PC-9 (cell line): ENCODE measurements at regions not wholly inside any gene's neighbourhood (a gene's known extent, or its start where the extent isn't known, plus 50 kb on each side); places are given as distances from the start of the nearest gene placed in this dataset.

ENCODE experiments used
- EZH2 ChIP-seq: fragments of 200-600 bp; sonication (generic); IDR thresholded peaks from 2 replicates; pipeline ENCODE4 v1.8.0; 2017; ENCODE audit warnings: antibody characterized with exemption, low read depth
- TF ChIP-seq, protein P1 (sequence below): fragments of 200-600 bp; sonication (generic); conservative IDR thresholded peaks from 2 replicates; pipeline ENCODE4 v1.6.1; 2017; ENCODE audit warnings: mixed run types, antibody characterized with exemption, mild to moderate bottlenecking, moderate library complexity

DNA sequence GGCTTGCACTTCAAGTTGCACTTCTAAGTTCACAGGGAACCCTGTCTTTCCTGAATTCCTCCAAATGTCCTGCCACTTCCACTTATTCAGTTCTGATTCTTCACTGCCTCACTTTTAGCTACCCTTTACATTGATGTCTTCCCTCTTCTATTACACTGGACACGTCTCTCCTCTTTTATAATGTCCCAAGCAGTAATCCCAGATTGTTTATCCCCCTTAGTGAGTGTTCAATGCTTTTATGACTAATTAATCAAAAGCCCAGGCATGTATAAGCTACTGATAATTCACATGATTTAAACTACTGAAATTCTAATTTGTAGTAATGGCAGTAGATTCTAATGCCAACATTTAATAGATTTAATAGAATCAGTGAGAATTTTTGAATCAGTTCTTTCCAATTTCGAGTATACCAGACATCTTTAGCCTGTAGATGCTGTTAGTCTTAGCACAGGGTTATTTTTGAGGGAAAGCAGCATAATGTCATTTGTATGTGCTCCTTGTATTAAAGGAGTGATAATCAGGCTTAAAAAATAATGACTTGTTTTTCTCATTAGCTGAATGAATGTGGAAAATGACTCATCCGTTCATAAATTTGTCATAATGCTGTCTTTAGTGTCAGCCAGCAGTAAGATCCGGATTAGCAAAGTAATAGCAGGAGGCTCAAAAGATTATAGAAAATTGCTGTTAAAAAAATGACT is 703.1 kb downstream of the CENPC start:
- TF ChIP-seq, protein P1, sequence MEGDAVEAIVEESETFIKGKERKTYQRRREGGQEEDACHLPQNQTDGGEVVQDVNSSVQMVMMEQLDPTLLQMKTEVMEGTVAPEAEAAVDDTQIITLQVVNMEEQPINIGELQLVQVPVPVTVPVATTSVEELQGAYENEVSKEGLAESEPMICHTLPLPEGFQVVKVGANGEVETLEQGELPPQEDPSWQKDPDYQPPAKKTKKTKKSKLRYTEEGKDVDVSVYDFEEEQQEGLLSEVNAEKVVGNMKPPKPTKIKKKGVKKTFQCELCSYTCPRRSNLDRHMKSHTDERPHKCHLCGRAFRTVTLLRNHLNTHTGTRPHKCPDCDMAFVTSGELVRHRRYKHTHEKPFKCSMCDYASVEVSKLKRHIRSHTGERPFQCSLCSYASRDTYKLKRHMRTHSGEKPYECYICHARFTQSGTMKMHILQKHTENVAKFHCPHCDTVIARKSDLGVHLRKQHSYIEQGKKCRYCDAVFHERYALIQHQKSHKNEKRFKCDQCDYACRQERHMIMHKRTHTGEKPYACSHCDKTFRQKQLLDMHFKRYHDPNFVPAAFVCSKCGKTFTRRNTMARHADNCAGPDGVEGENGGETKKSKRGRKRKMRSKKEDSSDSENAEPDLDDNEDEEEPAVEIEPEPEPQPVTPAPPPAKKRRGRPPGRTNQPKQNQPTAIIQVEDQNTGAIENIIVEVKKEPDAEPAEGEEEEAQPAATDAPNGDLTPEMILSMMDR, result no peak
- no peak for TF ChIP-seq EZH2
